Activated CD4-positive, CD25-positive, alpha-beta regulatory T cell (primary cell): ENCODE measurements at regions not wholly inside any gene's neighbourhood (a gene's known extent, or its start where the extent isn't known, plus 50 kb on each side); places are given as distances from the start of the nearest gene placed in this dataset.
"Not testable (repeated sequence)": the region's sequence is repeated elsewhere in the genome, so short reads cannot be mapped to it uniquely, and the experiment has no call there.

Source experiments
- DNase-seq, 4 experiments: peaks; one replicate each; lab custom pipeline; 2025; lab: John Stamatoyannopoulos, UW

- DNase-seq, result no peak
These were observed 130.6 kb downstream of the BRD1 start for GRCh38 chr22:49697047-49697446.

GRCh38 chr22:49694462-49695260, 133.0 kb downstream of the BRD1 start:
- no peak for DNase-seq

- no peak for DNase-seq
These were observed 133.8 kb downstream of the BRD1 start for GRCh38 chr22:49693848-49694247.

- DNase-seq, result no peak
These were observed 134.3 kb downstream of the BRD1 start for GRCh38 chr22:49693416-49693815.

GRCh38 chr22:49692499-49693225, 135.0 kb downstream of the BRD1 start:
- DNase-seq, result no peak

- no peak for DNase-seq
These were observed 136.4 kb downstream of the BRD1 start for GRCh38 chr22:49691256-49691655.

- no peak for DNase-seq
These were observed 137.2 kb downstream of the BRD1 start for GRCh38 chr22:49690454-49690853.

GRCh38 chr22:49689858-49690257, 137.8 kb downstream of the BRD1 start:
- no peak for DNase-seq

- no peak for DNase-seq
These were observed 138.4 kb downstream of the BRD1 start for GRCh38 chr22:49689255-49689770.

- no peak for DNase-seq
These were observed 139.0 kb downstream of the BRD1 start for GRCh38 chr22:49688516-49689254.

GRCh38 chr22:49687786-49688515, 139.7 kb downstream of the BRD1 start:
- DNase-seq, result no peak

GRCh38 chr22:49687333-49687732, 140.3 kb downstream of the BRD1 start:
- no peak for DNase-seq

- DNase-seq, result no peak
These were observed 141.0 kb downstream of the BRD1 start for GRCh38 chr22:49686495-49687219.

- no peak for DNase-seq
These were observed 142.0 kb downstream of the BRD1 start for GRCh38 chr22:49685686-49686085.

- DNase-seq, result no peak
These were observed 142.6 kb downstream of the BRD1 start for GRCh38 chr22:49685116-49685515.

- no peak for DNase-seq
These were observed 144.6 kb downstream of the BRD1 start for GRCh38 chr22:49683032-49683431.

- not testable (repeated sequence) for DNase-seq
These were observed 146.9 kb downstream of the BRD1 start for GRCh38 chr22:49680819-49681218.

GRCh38 chr22:49678842-49679170, 148.9 kb downstream of the BRD1 start:
- no peak for DNase-seq

GRCh38 chr22:49678137-49678841, 149.4 kb downstream of the BRD1 start:
- no peak for DNase-seq

GRCh38 chr22:49677495-49677889, 150.2 kb downstream of the BRD1 start:
- no peak for DNase-seq
